ENCODE measurements at regions not wholly inside any gene's neighbourhood (a gene's known extent, or its start where the extent isn't known, plus 50 kb on each side); places are given as distances from the start of the nearest gene placed in this dataset.
A peak's percentile ranks its signal among the peaks of the same experiment; 100 is the strongest.

DNA sequence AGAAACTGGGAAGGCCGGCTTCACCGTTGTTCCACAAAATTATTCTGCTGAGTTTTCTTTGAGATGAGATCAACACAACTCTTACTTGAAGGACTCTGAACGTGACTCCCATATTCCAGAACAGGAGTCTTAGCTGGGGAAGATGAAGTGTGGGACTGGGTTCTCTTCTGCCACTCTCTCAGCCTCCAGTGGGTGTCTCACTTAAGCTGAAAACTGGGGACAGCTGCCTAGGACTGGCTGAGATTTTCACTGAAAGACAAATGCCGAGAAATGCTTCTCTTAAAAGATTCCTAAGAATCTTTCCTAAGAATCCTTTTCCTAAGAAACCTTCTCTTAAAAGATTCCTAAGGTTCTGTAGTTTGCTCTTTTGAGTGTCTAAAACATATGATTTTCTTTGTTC lies 156.6 kb upstream of the LHCGR start:
- H3K4me3 ChIP-seq (ENCODE audit: low read depth, low read length), result no peak overlapping the region
- TF ChIP-seq, protein P1, sequence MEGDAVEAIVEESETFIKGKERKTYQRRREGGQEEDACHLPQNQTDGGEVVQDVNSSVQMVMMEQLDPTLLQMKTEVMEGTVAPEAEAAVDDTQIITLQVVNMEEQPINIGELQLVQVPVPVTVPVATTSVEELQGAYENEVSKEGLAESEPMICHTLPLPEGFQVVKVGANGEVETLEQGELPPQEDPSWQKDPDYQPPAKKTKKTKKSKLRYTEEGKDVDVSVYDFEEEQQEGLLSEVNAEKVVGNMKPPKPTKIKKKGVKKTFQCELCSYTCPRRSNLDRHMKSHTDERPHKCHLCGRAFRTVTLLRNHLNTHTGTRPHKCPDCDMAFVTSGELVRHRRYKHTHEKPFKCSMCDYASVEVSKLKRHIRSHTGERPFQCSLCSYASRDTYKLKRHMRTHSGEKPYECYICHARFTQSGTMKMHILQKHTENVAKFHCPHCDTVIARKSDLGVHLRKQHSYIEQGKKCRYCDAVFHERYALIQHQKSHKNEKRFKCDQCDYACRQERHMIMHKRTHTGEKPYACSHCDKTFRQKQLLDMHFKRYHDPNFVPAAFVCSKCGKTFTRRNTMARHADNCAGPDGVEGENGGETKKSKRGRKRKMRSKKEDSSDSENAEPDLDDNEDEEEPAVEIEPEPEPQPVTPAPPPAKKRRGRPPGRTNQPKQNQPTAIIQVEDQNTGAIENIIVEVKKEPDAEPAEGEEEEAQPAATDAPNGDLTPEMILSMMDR (IDR thresholded peaks at IDR 0.05; ENCODE audit: low read depth, low read length), result no peak

GRCh38 chr2:48910961-48911360 lies 155.4 kb upstream of the LHCGR start:
- H3K4me3 ChIP-seq (ENCODE audit: low read depth, low read length), result no peak overlapping the region
- TF ChIP-seq, protein P1 (IDR thresholded peaks at IDR 0.05; ENCODE audit: low read depth, low read length), result no peak

GRCh38 chr2:48906633-48907032 lies 151.1 kb upstream of the LHCGR start:
- H3K4me3 ChIP-seq (ENCODE audit: low read depth, low read length), result no peak overlapping the region
- TF ChIP-seq, protein P1 (IDR thresholded peaks at IDR 0.05; ENCODE audit: low read depth, low read length), result no peak

- no peak overlapping the region for H3K4me3 ChIP-seq (ENCODE audit: low read depth, low read length)
- TF ChIP-seq, protein P1 (IDR thresholded peaks at IDR 0.05; ENCODE audit: low read depth, low read length), result no peak
Measured at GRCh38 chr2:48905696-48906095, 150.2 kb upstream of the LHCGR start.

GRCh38 chr2:48902521-48902920 lies 147.0 kb upstream of the LHCGR start:
- TF ChIP-seq, protein P1 (IDR thresholded peaks at IDR 0.05; ENCODE audit: low read depth, low read length), result 0 out of 2 replicates have a peak, but pooled peaks have one; percentile 4
- H3K4me3 ChIP-seq (ENCODE audit: low read depth, low read length), result no peak overlapping the region

DNA sequence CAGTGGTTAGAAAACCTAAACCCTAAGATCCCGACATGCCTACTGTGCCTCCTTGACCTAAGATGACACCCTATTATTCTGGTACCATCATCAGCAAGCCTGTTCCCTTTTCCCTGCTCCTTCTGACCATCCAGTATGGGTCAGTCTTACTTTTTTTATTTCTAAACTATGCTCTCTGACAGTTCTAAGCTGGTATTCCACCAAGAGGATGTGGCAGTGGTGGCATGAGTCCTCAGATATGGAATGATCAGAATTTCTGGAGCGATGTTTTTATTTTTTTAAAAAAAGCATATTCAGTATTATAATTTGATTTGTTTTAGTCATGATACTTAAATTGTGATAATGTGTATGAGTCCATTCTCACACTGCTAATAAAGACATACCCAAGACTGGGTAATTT lies 145.9 kb upstream of the LHCGR start:
- no peak overlapping the region for H3K4me3 ChIP-seq (ENCODE audit: low read depth, low read length)
- TF ChIP-seq, protein P1 (IDR thresholded peaks at IDR 0.05; ENCODE audit: low read depth, low read length), result no peak

DNA sequence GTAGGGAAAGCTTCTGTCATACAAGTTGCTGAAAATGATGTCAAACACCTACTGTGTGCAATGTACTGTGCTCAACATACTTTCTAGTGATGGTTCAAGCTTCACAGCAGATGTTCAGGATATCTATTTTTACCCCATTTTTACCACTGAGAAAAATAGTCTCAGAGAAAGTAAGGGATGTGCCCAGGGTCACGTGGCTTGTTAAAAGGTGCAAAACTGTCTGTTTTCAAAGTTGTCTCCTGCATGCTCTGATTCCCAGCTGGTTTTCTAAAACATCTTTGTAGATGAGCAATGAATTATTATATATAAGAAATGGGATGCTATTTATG lies 145.5 kb upstream of the LHCGR start:
- TF ChIP-seq, protein P1 (IDR thresholded peaks at IDR 0.05; ENCODE audit: low read depth, low read length), result no peak
- H3K4me3 ChIP-seq (ENCODE audit: low read depth, low read length), result no peak overlapping the region
